Prostate gland (tissue), 2 donors: ENCODE measurements at regions not wholly inside any gene's neighbourhood (a gene's known extent, or its start where the extent isn't known, plus 50 kb on each side); places are given as distances from the start of the nearest gene placed in this dataset.

Experiments
- CTCF ChIP-seq, 4 experiments: fragments of 200-600 bp in 2 of 4; fragments of 450-650 bp in 2 of 4; sonication (generic) in 2 of 4; IDR thresholded peaks; 1 replicate in 3 of 4; 2 replicates in 1 of 4; pipeline ENCODE4 v1.5.1; 2016 to 2019; ENCODE audit warnings: antibody characterized with exemption in 4 of 4, mild to moderate bottlenecking in 2 of 4, moderate library complexity in 2 of 4
- POLR2A ChIP-seq: fragments of 450-650 bp; IDR thresholded peaks from one replicate; pipeline ENCODE4 v1.6.1; 2016; ENCODE audit warnings: antibody characterized with exemption, mild to moderate bottlenecking

- TF ChIP-seq CTCF (IDR thresholded peaks at IDR 0.05) (no peak), POLR2A (no peak)
These were observed 242.4 kb upstream of the MAP3K7 start for GRCh38 chr6:90829311-90829710.
